ENCODE measurements at regions not wholly inside any gene's neighbourhood (a gene's known extent, or its start where the extent isn't known, plus 50 kb on each side); places are given as distances from the start of the nearest gene placed in this dataset.

DNA sequence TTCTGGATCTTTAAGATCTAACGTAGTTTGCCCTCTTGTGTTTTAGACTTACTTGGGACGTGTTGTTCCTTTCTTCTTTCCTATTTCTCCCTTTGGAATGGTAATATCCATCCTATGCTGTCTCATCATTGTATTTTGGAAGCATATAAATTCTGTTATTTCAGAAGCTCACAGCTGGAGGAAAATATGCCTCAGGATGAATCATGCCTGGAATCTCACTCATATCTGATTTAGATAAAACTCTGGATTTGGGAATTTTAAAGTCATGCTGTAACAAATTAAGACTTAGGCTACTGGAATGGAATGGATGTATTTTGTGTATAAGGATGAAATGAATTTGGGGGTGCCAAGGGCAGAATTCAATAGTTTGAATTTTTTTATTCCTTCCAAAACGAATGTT is 245.2 kb upstream of the GULP1 start:
- Histone ChIP-seq H3K9ac (ENCODE audit: low read length) (no peak overlapping the region), H3K9me3 (ENCODE audit: insufficient read depth, low read length) (no peaks in the 10 kb centered on the region), H3K27me3 (ENCODE audit: low read length) (no peaks in the 10 kb centered on the region), H3K36me3 (ENCODE audit: low read length) (no peaks in the 10 kb centered on the region), H4K20me1 (ENCODE audit: low read depth, low read length) (no peaks in the 10 kb centered on the region), H3K4me2 (ENCODE audit: low read depth, low read length, poor library complexity, severe bottlenecking) (no peak overlapping the region), H3K79me2 (ENCODE audit: insufficient read depth, low read length) (no peaks in the 10 kb centered on the region), H3K4me3 (ENCODE audit: insufficient read depth, low read length, poor library complexity, severe bottlenecking) (no peak overlapping the region), H2AFZ (ENCODE audit: low read depth, low read length, severe bottlenecking) (no peak overlapping the region), H3K27ac (ENCODE audit: low read depth, low read length) (no peak overlapping the region), H3K9me2 (replicated peaks; ENCODE audit: insufficient read depth, low read length) (no peaks in the 10 kb centered on the region), H3F3A (ENCODE audit: insufficient read depth) (no peaks in the 10 kb centered on the region)
- TF ChIP-seq EZH2phosphoT487 (conservative IDR thresholded peaks at IDR 0.05; ENCODE audit: low read length) = no peak
- TF ChIP-seq, protein P1, sequence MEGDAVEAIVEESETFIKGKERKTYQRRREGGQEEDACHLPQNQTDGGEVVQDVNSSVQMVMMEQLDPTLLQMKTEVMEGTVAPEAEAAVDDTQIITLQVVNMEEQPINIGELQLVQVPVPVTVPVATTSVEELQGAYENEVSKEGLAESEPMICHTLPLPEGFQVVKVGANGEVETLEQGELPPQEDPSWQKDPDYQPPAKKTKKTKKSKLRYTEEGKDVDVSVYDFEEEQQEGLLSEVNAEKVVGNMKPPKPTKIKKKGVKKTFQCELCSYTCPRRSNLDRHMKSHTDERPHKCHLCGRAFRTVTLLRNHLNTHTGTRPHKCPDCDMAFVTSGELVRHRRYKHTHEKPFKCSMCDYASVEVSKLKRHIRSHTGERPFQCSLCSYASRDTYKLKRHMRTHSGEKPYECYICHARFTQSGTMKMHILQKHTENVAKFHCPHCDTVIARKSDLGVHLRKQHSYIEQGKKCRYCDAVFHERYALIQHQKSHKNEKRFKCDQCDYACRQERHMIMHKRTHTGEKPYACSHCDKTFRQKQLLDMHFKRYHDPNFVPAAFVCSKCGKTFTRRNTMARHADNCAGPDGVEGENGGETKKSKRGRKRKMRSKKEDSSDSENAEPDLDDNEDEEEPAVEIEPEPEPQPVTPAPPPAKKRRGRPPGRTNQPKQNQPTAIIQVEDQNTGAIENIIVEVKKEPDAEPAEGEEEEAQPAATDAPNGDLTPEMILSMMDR (IDR thresholded peaks at IDR 0.05; ENCODE audit: insufficient read depth, low read length, poor library complexity, severe bottlenecking) = no peak

DNA sequence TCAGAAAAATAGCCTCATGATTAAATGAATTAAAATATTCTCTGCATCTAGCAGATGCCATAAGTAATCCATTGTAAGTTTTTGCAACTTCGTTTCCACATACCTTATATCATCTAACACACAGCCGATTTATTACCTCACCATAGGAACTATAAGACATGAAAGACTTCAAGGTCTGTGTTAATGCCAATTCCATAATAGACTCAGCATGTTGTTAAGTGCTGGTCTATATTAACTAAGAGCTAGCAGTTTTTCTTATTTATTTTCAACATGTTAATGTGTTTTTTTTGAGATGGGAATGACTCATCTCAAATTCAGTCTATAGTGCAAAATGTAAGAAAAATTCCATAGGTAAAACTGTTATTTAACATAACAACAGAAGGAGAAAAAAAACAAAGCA is 243.9 kb upstream of the GULP1 start:
- Histone ChIP-seq H3K9me3 (ENCODE audit: insufficient read depth, low read length) (no peaks in the 10 kb centered on the region), H3K36me3 (ENCODE audit: low read length) (no peaks in the 10 kb centered on the region), H3K4me2 (ENCODE audit: low read depth, low read length, poor library complexity, severe bottlenecking) (no peak overlapping the region), H3K27me3 (ENCODE audit: low read length) (no peaks in the 10 kb centered on the region), H3F3A (ENCODE audit: insufficient read depth) (no peaks in the 10 kb centered on the region), H2AFZ (ENCODE audit: low read depth, low read length, severe bottlenecking) (no peak overlapping the region), H3K9me2 (replicated peaks; ENCODE audit: insufficient read depth, low read length) (no peaks in the 10 kb centered on the region), H3K27ac (ENCODE audit: low read depth, low read length) (no peak overlapping the region), H3K79me2 (ENCODE audit: insufficient read depth, low read length) (no peaks in the 10 kb centered on the region), H4K20me1 (ENCODE audit: low read depth, low read length) (no peaks in the 10 kb centered on the region), H3K4me3 (ENCODE audit: insufficient read depth, low read length, poor library complexity, severe bottlenecking) (no peak overlapping the region), H3K9ac (ENCODE audit: low read length) (no peak overlapping the region)
- TF ChIP-seq EZH2phosphoT487 (conservative IDR thresholded peaks at IDR 0.05; ENCODE audit: low read length) = no peak
- TF ChIP-seq, protein P1 (IDR thresholded peaks at IDR 0.05; ENCODE audit: insufficient read depth, low read length, poor library complexity, severe bottlenecking) = no peak

DNA sequence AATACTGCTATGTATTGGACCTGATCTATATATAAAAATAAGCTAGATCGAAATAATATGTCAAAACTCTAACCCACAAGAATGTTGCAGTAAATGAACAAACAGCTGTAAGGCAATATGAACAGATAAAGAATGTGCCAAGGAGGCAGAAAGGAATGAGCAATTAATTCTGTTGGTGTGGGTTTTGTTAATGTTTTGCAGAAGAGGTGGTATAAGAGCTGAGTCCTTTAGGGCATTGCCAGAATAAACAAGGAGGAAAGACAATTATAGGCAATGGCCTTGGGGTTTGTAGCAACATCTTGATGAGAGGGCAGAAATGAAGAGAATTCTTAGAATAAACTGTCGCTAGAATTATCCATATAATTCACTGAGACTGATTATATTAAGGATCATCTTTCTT is 240.9 kb upstream of the GULP1 start:
- Histone ChIP-seq H3K9me2 (replicated peaks; ENCODE audit: insufficient read depth, low read length) (no peaks in the 10 kb centered on the region), H4K20me1 (ENCODE audit: low read depth, low read length) (no peaks in the 10 kb centered on the region), H3K9me3 (ENCODE audit: insufficient read depth, low read length) (no peaks in the 10 kb centered on the region), H3K9ac (ENCODE audit: low read length) (no peak overlapping the region), H2AFZ (ENCODE audit: low read depth, low read length, severe bottlenecking) (no peak overlapping the region), H3K36me3 (ENCODE audit: low read length) (no peaks in the 10 kb centered on the region), H3K4me2 (ENCODE audit: low read depth, low read length, poor library complexity, severe bottlenecking) (no peak overlapping the region), H3K27ac (ENCODE audit: low read depth, low read length) (no peak overlapping the region), H3K27me3 (ENCODE audit: low read length) (no peaks in the 10 kb centered on the region), H3K4me3 (ENCODE audit: insufficient read depth, low read length, poor library complexity, severe bottlenecking) (no peak overlapping the region), H3F3A (ENCODE audit: insufficient read depth) (no peaks in the 10 kb centered on the region), H3K79me2 (ENCODE audit: insufficient read depth, low read length) (no peaks in the 10 kb centered on the region)
- TF ChIP-seq EZH2phosphoT487 (conservative IDR thresholded peaks at IDR 0.05; ENCODE audit: low read length) = no peak
- TF ChIP-seq, protein P1 (IDR thresholded peaks at IDR 0.05; ENCODE audit: insufficient read depth, low read length, poor library complexity, severe bottlenecking) = no peak

DNA sequence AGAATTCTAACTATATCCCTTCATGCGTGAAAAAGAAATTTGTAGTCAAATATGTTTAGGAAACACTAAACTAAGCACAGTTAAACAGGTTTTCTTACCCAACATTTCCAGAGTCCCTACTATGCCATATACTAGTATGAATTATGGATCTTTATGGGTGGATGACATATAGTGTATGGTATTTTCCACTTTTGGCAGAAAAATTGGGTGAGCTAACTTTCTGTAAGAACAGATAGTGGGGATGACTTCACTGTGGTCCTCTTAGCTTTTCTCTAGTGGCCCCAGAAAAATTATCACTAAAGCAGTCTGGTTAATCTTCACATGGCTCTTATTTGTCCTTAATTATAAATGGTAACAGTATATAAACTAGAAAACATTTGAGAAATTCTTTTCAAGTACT is 240.0 kb upstream of the GULP1 start:
- no peaks in the 10 kb centered on the region for H3F3A ChIP-seq (ENCODE audit: insufficient read depth)
- no peaks in the 10 kb centered on the region for H4K20me1 ChIP-seq (ENCODE audit: low read depth, low read length)
- no peaks in the 10 kb centered on the region for H3K9me2 ChIP-seq (replicated peaks; ENCODE audit: insufficient read depth, low read length)
- no peak overlapping the region for H3K4me2 ChIP-seq (ENCODE audit: low read depth, low read length, poor library complexity, severe bottlenecking)
- no peak overlapping the region for H3K9ac ChIP-seq (ENCODE audit: low read length)
- H3K9me3 ChIP-seq (ENCODE audit: insufficient read depth, low read length) = no peaks in the 10 kb centered on the region
- no peak overlapping the region for H3K27ac ChIP-seq (ENCODE audit: low read depth, low read length)
- H2AFZ ChIP-seq (ENCODE audit: low read depth, low read length, severe bottlenecking) = no peak overlapping the region
- no peaks in the 10 kb centered on the region for H3K36me3 ChIP-seq (ENCODE audit: low read length)
- H3K27me3 ChIP-seq (ENCODE audit: low read length) = no peaks in the 10 kb centered on the region
- no peaks in the 10 kb centered on the region for H3K79me2 ChIP-seq (ENCODE audit: insufficient read depth, low read length)
- H3K4me3 ChIP-seq (ENCODE audit: insufficient read depth, low read length, poor library complexity, severe bottlenecking) = no peak overlapping the region
- no peak for TF ChIP-seq EZH2phosphoT487 (conservative IDR thresholded peaks at IDR 0.05; ENCODE audit: low read length)
- TF ChIP-seq, protein P1 (IDR thresholded peaks at IDR 0.05; ENCODE audit: insufficient read depth, low read length, poor library complexity, severe bottlenecking) = no peak
